Caco-2 (cell line): ENCODE measurements at regions not wholly inside any gene's neighbourhood (a gene's known extent, or its start where the extent isn't known, plus 50 kb on each side); places are given as distances from the start of the nearest gene placed in this dataset.

Source experiments
- BruUV-seq: library from RNA; stranded (reverse); fragments of 400-500 nt; replicated peaks from 2 replicates; lab custom pipeline; 2021; lab: Mats Ljungman, UMichigan
- CTCF ChIA-PET: fragments of 300-600 bp; sonication (Branson Sonifier 250); formaldehyde crosslinking; loops from one replicate; lab custom pipeline; 2022; ENCODE audit warnings: antibody characterized with exemption; lab: Charles Lee
- POLR2A ChIA-PET: fragments of 300-600 bp; sonication (Branson Sonifier 250); formaldehyde crosslinking; loops from one replicate; lab custom pipeline; 2022; ENCODE audit warnings: antibody characterized with exemption; lab: Charles Lee
- DNase-seq, 2 experiments: peaks; one replicate each; pipeline versions ENCODE4 v3.0.0 to v3.0.0-alpha.2; 2020 to 2022
- H3K27me3 ChIP-seq: replicated peaks from 2 replicates; pipeline ENCODE4 v1.6.0; 2011; ENCODE audit warnings: low read length; ENCODE audit not compliant: control insufficient read depth, insufficient read depth
- H3K36me3 ChIP-seq: 2 replicates; pipeline ENCODE4 v1.5.1; 2011; ENCODE audit warnings: low read length; ENCODE audit not compliant: control insufficient read depth, insufficient read depth
- H3K4me1 ChIP-seq: fragments of 250-450 bp; sonication (Bioruptor Pico); 2 replicates; pipeline ENCODE4 v1.5.1; 2020; ENCODE audit warnings: mild to moderate bottlenecking
- H3K4me3 ChIP-seq: 2 replicates; pipeline ENCODE4 v1.5.1; 2011; ENCODE audit warnings: low read depth, mild to moderate bottlenecking, control low read depth, low read length
- H3K9me3 ChIP-seq: fragments of 250-450 bp; sonication (Bioruptor Pico); 2 replicates; pipeline ENCODE4 v1.5.1; 2020; ENCODE audit warnings: mild to moderate bottlenecking, moderate library complexity
- H3K27ac Mint-ChIP-seq: one replicate; pipeline ENCODE4 v1.8.0; 2022; ENCODE audit warnings: mixed read lengths; ENCODE audit not compliant: unreplicated experiment
- H3K27me3 Mint-ChIP-seq: one replicate; pipeline ENCODE4 v1.8.0; 2022; ENCODE audit warnings: mixed read lengths; ENCODE audit not compliant: insufficient read depth, unreplicated experiment
- H3K36me3 Mint-ChIP-seq: one replicate; pipeline ENCODE4 v1.8.0; 2022; ENCODE audit warnings: mild to moderate bottlenecking, mixed read lengths; ENCODE audit not compliant: insufficient read depth, unreplicated experiment
- H3K4me1 Mint-ChIP-seq: one replicate; pipeline ENCODE4 v1.8.0; 2022; ENCODE audit warnings: low read depth, mixed read lengths; ENCODE audit not compliant: unreplicated experiment
- H3K4me3 Mint-ChIP-seq: one replicate; pipeline ENCODE4 v1.8.0; 2022; ENCODE audit warnings: mild to moderate bottlenecking, moderate library complexity, mixed read lengths; ENCODE audit not compliant: unreplicated experiment
- H3K9me3 Mint-ChIP-seq: one replicate; pipeline ENCODE4 v1.8.0; 2022; ENCODE audit warnings: mixed read lengths; ENCODE audit not compliant: unreplicated experiment
- intact Hi-C: fragments of 100-400 bp; cut with micrococcal nuclease; formaldehyde crosslinking; loops from one replicate; pipeline ENCODE4 v1.10.0; 2022; ENCODE audit not compliant: unreplicated experiment
- TF ChIP-seq, protein P1 (sequence below), 2 experiments: fragments of 200-600 bp in 1 of 2; IDR thresholded peaks; 1 replicate in 1 of 2; 2 replicates in 1 of 2; pipeline versions ENCODE4 v1.5.1 to v1.8.0; 2011 to 2022; ENCODE audit warnings: antibody characterized with exemption in 1 of 2, control low read depth in 1 of 2, inconsistent platforms in 1 of 2, low read depth in 1 of 2, low read length in 1 of 2, mild to moderate bottlenecking in 1 of 2, moderate library complexity in 1 of 2; ENCODE audit not compliant: insufficient read depth in 1 of 2, severe bottlenecking in 1 of 2, unreplicated experiment in 1 of 2

GRCh38 chr7:67595431-67596180 is 599.0 kb downstream of the TYW1 start:
- ChIA-PET POLR2A (no interaction called here), CTCF (no interaction called here)
- Mint-ChIP-seq H3K36me3 (no peaks in the 10 kb centered on the region), H3K4me1 (no peaks in the 10 kb centered on the region), H3K9me3 (no peaks in the 10 kb centered on the region), H3K27ac (no peak overlapping the region), H3K4me3 (no peak overlapping the region), H3K27me3 (peaks cover 8% of the 10 kb centered on the region)
- no TSS peak for BruUV-seq
- no peaks in the 10 kb centered on the region for H3K4me1 ChIP-seq
- DNase-seq: no peak
- intact Hi-C loops: no loop called here
- TF ChIP-seq, protein P1, sequence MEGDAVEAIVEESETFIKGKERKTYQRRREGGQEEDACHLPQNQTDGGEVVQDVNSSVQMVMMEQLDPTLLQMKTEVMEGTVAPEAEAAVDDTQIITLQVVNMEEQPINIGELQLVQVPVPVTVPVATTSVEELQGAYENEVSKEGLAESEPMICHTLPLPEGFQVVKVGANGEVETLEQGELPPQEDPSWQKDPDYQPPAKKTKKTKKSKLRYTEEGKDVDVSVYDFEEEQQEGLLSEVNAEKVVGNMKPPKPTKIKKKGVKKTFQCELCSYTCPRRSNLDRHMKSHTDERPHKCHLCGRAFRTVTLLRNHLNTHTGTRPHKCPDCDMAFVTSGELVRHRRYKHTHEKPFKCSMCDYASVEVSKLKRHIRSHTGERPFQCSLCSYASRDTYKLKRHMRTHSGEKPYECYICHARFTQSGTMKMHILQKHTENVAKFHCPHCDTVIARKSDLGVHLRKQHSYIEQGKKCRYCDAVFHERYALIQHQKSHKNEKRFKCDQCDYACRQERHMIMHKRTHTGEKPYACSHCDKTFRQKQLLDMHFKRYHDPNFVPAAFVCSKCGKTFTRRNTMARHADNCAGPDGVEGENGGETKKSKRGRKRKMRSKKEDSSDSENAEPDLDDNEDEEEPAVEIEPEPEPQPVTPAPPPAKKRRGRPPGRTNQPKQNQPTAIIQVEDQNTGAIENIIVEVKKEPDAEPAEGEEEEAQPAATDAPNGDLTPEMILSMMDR (IDR thresholded peaks at IDR 0.05; ENCODE audit: insufficient read depth in 1 of 2, low read depth in 1 of 2, low read length in 1 of 2, severe bottlenecking in 1 of 2, unreplicated experiment in 1 of 2): no peak
- no peaks in the 10 kb centered on the region for H3K36me3 ChIP-seq
- H3K27me3 ChIP-seq: no peaks in the 10 kb centered on the region
- H3K4me3 ChIP-seq: no peak overlapping the region
- peaks cover 2% of the 10 kb centered on the region; the same call in 1 of the 2 replicates for H3K9me3 ChIP-seq

GRCh38 chr7:67597161-67597560 is 600.5 kb downstream of the TYW1 start:
- Mint-ChIP-seq H3K4me3 (no peak overlapping the region), H3K36me3 (no peaks in the 10 kb centered on the region), H3K9me3 (no peaks in the 10 kb centered on the region), H3K4me1 (no peaks in the 10 kb centered on the region), H3K27me3 (peaks cover 8% of the 10 kb centered on the region), H3K27ac (no peak overlapping the region)
- CTCF ChIA-PET: interaction anchor here (0.6 kb wide), 1 partner anchor 31 kb away, joined by 5 read pairs; no protein-coding TSS in a partner anchor
- Histone ChIP-seq H3K27me3 (no peaks in the 10 kb centered on the region), H3K4me3 (no peak overlapping the region), H3K4me1 (no peaks in the 10 kb centered on the region), H3K9me3 (no peaks in the 10 kb centered on the region), H3K36me3 (no peaks in the 10 kb centered on the region)
- DNase-seq: no peak
- TF ChIP-seq, protein P1 (IDR thresholded peaks at IDR 0.05; ENCODE audit: insufficient read depth in 1 of 2, low read depth in 1 of 2, low read length in 1 of 2, severe bottlenecking in 1 of 2, unreplicated experiment in 1 of 2): no peak
- no TSS peak for BruUV-seq
- POLR2A ChIA-PET: no interaction called here
- intact Hi-C loops: no loop called here

DNA sequence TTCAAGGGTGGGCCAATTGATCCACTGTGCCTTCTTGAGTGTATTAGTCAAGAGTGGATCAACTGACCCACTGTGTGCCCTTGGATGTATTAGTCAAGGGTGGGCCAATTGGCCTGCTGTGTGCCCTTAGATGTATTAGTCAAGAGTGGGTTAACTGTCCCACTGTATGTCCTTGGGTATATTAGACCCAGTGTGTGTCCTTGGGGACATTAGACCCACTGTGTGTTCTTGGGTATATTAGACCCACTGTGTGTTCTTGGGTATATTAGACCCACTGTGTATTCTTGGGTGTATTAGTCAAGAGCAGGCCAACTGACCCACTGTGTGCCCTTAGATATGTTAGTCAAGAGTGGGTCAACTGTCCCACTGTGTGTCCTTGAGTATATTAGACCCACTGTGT is 601.8 kb downstream of the TYW1 start:
- Mint-ChIP-seq H3K9me3 (no peaks in the 10 kb centered on the region), H3K27me3 (peaks cover 8% of the 10 kb centered on the region), H3K4me1 (no peaks in the 10 kb centered on the region), H3K36me3 (no peaks in the 10 kb centered on the region), H3K27ac (no peak overlapping the region), H3K4me3 (no peak overlapping the region)
- TF ChIP-seq, protein P1 (IDR thresholded peaks at IDR 0.05; ENCODE audit: insufficient read depth in 1 of 2, low read depth in 1 of 2, low read length in 1 of 2, severe bottlenecking in 1 of 2, unreplicated experiment in 1 of 2): no peak
- Histone ChIP-seq H3K27me3 (no peaks in the 10 kb centered on the region), H3K36me3 (no peaks in the 10 kb centered on the region), H3K4me3 (no peak overlapping the region), H3K4me1 (no peaks in the 10 kb centered on the region), H3K9me3 (no peaks in the 10 kb centered on the region)
- intact Hi-C loops: no loop called here
- ChIA-PET CTCF (no interaction called here), POLR2A (no interaction called here)
- no peak for DNase-seq
- no TSS peak for BruUV-seq
